PFSK-1 (cell line): ENCODE measurements at regions not wholly inside any gene's neighbourhood (a gene's known extent, or its start where the extent isn't known, plus 50 kb on each side); places are given as distances from the start of the nearest gene placed in this dataset.

ENCODE experiments used
- FOXP2 ChIP-seq: optimal IDR thresholded peaks from 2 replicates; pipeline ENCODE3; 2011; ENCODE audit warnings: borderline replicate concordance, control low read depth, inconsistent platforms; ENCODE audit not compliant: insufficient read depth; ENCODE audit errors: extremely low read length, extremely low read depth
- POLR2AphosphoS5 ChIP-seq: IDR thresholded peaks from 2 replicates; pipeline ENCODE4 v1.6.1; 2012; ENCODE audit warnings: low read depth, mild to moderate bottlenecking, control low read depth, low read length, moderate library complexity
- SIN3A ChIP-seq: IDR thresholded peaks from 2 replicates; pipeline ENCODE4 v1.6.1; 2012; ENCODE audit warnings: mild to moderate bottlenecking, low read length, moderate library complexity, borderline replicate concordance; ENCODE audit not compliant: insufficient read depth
- TAF1 ChIP-seq: IDR thresholded peaks from 2 replicates; pipeline ENCODE4 v1.6.1; 2012; ENCODE audit warnings: low read length, control low read depth, borderline replicate concordance; ENCODE audit not compliant: insufficient read depth
- TF ChIP-seq, protein P1 (sequence below), 2 experiments: IDR thresholded peaks; 2 replicates each; pipeline versions ENCODE4 v1.6.1 to v1.8.0; 2011 to 2012; ENCODE audit warnings: low read depth in 2 of 2, low read length in 2 of 2, control low read depth in 1 of 2, inconsistent platforms in 1 of 2, mild to moderate bottlenecking in 1 of 2, moderate library complexity in 1 of 2; ENCODE audit not compliant: insufficient read depth in 1 of 2

DNA sequence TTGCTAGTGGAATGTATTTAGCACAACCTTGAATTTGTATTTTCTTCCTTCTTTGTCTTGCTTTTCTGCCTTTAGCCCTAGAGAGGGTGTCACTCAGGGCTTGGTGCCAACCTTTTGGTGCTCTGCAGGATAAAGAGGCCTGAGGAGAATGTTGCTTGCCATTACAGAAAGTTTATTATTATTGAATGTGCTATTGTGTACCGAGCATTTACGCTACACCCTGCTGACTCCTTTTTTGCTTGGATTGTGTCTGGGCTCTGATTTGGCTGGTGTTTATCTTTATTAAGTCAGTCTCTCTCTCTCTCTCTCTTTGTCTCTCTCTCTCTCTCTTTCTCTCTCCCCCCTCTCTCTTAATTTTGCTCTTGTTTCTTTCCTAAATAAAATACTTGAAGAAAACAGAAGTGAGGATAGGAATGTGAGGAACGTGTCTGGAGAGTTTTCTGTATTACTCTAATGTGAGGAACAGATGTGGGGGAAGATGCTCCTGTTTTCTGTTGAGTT, 284.4 kb upstream of the PHYHIPL start:
- TF ChIP-seq FOXP2 = no peak
- TF ChIP-seq POLR2AphosphoS5 = no peak
- TF ChIP-seq, protein P1, sequence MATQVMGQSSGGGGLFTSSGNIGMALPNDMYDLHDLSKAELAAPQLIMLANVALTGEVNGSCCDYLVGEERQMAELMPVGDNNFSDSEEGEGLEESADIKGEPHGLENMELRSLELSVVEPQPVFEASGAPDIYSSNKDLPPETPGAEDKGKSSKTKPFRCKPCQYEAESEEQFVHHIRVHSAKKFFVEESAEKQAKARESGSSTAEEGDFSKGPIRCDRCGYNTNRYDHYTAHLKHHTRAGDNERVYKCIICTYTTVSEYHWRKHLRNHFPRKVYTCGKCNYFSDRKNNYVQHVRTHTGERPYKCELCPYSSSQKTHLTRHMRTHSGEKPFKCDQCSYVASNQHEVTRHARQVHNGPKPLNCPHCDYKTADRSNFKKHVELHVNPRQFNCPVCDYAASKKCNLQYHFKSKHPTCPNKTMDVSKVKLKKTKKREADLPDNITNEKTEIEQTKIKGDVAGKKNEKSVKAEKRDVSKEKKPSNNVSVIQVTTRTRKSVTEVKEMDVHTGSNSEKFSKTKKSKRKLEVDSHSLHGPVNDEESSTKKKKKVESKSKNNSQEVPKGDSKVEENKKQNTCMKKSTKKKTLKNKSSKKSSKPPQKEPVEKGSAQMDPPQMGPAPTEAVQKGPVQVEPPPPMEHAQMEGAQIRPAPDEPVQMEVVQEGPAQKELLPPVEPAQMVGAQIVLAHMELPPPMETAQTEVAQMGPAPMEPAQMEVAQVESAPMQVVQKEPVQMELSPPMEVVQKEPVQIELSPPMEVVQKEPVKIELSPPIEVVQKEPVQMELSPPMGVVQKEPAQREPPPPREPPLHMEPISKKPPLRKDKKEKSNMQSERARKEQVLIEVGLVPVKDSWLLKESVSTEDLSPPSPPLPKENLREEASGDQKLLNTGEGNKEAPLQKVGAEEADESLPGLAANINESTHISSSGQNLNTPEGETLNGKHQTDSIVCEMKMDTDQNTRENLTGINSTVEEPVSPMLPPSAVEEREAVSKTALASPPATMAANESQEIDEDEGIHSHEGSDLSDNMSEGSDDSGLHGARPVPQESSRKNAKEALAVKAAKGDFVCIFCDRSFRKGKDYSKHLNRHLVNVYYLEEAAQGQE (IDR thresholded peaks at IDR 0.05; ENCODE audit: insufficient read depth in 1 of 2, low read depth in 2 of 2, low read length in 2 of 2) = no peak
- no peak for TF ChIP-seq TAF1
- TF ChIP-seq SIN3A = no peak

DNA sequence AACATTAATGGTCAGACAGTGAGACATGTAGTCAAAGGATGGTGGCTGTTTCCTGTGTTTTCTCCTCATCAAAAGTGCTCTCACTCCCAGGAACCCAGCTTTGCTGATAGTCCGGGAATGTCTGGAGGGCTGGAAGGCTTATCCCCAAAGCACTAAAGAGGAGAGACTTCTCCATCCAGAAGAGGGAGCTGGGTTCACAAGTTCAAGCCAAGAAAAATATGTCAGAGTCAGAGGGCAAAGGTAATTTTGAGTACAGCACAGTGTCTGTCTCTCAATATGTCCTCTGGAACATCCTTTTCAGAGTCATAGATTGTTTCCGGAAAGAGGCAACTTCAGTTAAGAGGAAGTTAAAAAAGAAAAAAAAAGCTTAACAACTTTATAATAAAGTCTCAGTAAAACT, 281.5 kb upstream of the PHYHIPL start:
- no peak for TF ChIP-seq SIN3A
- TF ChIP-seq, protein P1 (IDR thresholded peaks at IDR 0.05; ENCODE audit: insufficient read depth in 1 of 2, low read depth in 2 of 2, low read length in 2 of 2) = no peak
- TF ChIP-seq FOXP2 = no peak
- TF ChIP-seq TAF1 = no peak
- TF ChIP-seq POLR2AphosphoS5 = no peak

DNA sequence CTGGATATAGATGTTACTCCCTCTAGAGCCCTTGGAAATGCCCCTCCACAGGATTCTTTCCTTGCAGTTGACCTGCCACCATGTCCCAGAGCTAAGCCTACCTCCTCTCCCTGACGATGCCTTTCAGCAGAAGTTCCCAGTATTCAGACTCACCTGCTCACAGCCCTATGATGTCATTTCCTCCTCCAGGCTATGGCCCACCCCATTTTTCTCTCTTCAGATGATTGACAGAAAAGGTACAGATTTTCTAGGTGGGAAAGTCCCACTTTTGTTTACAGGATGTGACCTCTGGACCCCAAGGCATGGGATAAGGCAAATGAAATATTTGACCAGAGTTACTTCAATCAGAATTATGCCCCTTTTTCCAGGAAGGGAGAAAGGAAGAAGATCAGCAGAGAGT, 280.2 kb upstream of the PHYHIPL start:
- TF ChIP-seq, protein P1 (IDR thresholded peaks at IDR 0.05; ENCODE audit: insufficient read depth in 1 of 2, low read depth in 2 of 2, low read length in 2 of 2) = no peak
- TF ChIP-seq FOXP2 (no peak), SIN3A (no peak), TAF1 (no peak), POLR2AphosphoS5 (no peak)

DNA sequence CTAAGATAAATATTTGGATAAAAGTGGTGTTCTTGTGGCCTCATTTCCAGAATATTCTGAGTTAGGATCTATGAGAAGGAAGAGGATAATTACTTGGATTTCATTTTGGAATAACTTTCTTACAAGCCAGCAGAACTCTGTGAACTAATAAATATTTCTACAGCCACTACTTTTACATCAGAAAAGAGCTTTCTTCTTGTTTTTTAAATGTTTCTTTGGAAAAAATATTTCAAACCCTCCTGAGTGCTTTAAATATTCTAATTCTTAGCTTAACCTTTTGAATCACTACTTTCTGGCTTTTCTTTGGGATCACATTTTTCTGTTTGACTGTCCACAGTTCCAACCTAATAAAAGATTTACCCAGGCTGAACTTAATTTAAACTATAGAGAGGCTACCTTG, 279.2 kb upstream of the PHYHIPL start:
- TF ChIP-seq POLR2AphosphoS5 = no peak
- TF ChIP-seq FOXP2 = no peak
- TF ChIP-seq, protein P1 (IDR thresholded peaks at IDR 0.05; ENCODE audit: insufficient read depth in 1 of 2, low read depth in 2 of 2, low read length in 2 of 2) = no peak
- no peak for TF ChIP-seq TAF1
- no peak for TF ChIP-seq SIN3A

DNA sequence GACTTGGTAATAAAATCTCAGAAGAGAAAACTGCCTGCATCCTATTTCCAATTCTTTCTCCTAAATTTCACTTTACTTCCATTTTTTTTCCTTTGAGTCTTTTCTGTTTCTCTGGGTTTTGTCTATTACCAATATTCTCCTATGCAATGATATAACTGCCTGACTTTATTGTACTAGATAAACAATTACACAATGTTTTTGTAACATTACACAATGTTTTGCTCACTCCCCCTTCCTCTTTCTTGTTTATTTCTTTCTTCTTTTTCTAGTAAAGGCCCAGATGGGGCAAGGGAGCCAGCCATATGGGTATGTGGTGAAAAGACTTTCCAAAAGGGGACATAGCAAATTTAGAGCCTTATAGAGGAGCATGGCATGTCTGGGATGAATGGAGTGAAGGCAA, 278.7 kb upstream of the PHYHIPL start:
- no peak for TF ChIP-seq SIN3A
- no peak for TF ChIP-seq POLR2AphosphoS5
- no peak for TF ChIP-seq TAF1
- TF ChIP-seq FOXP2 = no peak
- TF ChIP-seq, protein P1 (IDR thresholded peaks at IDR 0.05; ENCODE audit: insufficient read depth in 1 of 2, low read depth in 2 of 2, low read length in 2 of 2) = no peak
